ENCODE measurements at regions not wholly inside any gene's neighbourhood (a gene's known extent, or its start where the extent isn't known, plus 50 kb on each side); places are given as distances from the start of the nearest gene placed in this dataset.
"Not testable (repeated sequence)": the region's sequence is repeated elsewhere in the genome, so short reads cannot be mapped to it uniquely, and the experiment has no call there.

GRCh38 chr3:166810741-166811445, 569.2 kb downstream of the ZBBX start:
- no peak for FAIRE-seq

GRCh38 chr3:166809520-166809919, 570.6 kb downstream of the ZBBX start:
- no peak for FAIRE-seq

GRCh38 chr3:166788936-166789335, 591.2 kb downstream of the ZBBX start:
- no peak for FAIRE-seq

- FAIRE-seq = no peak
These were observed 594.2 kb downstream of the ZBBX start for GRCh38 chr3:166785876-166786275.

- no peak for FAIRE-seq
These were observed 596.9 kb downstream of the ZBBX start for GRCh38 chr3:166783206-166783605.

- no peak for FAIRE-seq
These were observed 615.3 kb downstream of the ZBBX start for GRCh38 chr3:166764698-166765318.

GRCh38 chr3:166759736-166760513, 620.2 kb downstream of the ZBBX start:
- no peak for FAIRE-seq

GRCh38 chr3:166752214-166752613, 627.9 kb downstream of the ZBBX start:
- FAIRE-seq = no peak

GRCh38 chr3:166743481-166744134, 636.5 kb downstream of the ZBBX start:
- FAIRE-seq = no peak

- FAIRE-seq = no peak
These were observed 645.4 kb downstream of the ZBBX start for GRCh38 chr3:166734734-166735133.

GRCh38 chr3:166731701-166732100, 648.4 kb downstream of the ZBBX start:
- no peak for FAIRE-seq

GRCh38 chr3:166721466-166721865, 658.6 kb downstream of the ZBBX start:
- no peak for FAIRE-seq

- FAIRE-seq = no peak
These were observed 665.9 kb downstream of the ZBBX start for GRCh38 chr3:166714206-166714605.

- FAIRE-seq = no peak
These were observed 666.3 kb downstream of the ZBBX start for GRCh38 chr3:166713787-166714186.

- no peak for FAIRE-seq
These were observed 674.0 kb downstream of the ZBBX start for GRCh38 chr3:166706094-166706493.

- no peak for FAIRE-seq
These were observed 682.6 kb downstream of the ZBBX start for GRCh38 chr3:166697495-166697894.

- FAIRE-seq = no peak
These were observed 684.0 kb downstream of the ZBBX start for GRCh38 chr3:166696103-166696502.

- FAIRE-seq = no peak
These were observed 691.4 kb downstream of the ZBBX start for GRCh38 chr3:166688665-166689064.

GRCh38 chr3:166685246-166685645, 694.9 kb downstream of the ZBBX start:
- FAIRE-seq = no peak

GRCh38 chr3:166684077-166684476, 696.0 kb downstream of the ZBBX start:
- not testable (repeated sequence) for FAIRE-seq

GRCh38 chr3:166669781-166670180, 710.3 kb downstream of the ZBBX start:
- no peak for FAIRE-seq

- FAIRE-seq = no peak
These were observed 716.9 kb downstream of the ZBBX start for GRCh38 chr3:166663194-166663593.

GRCh38 chr3:166661621-166662020, 718.5 kb downstream of the ZBBX start:
- no peak for FAIRE-seq
